Lung (tissue), 11 donors: ENCODE measurements at regions not wholly inside any gene's neighbourhood (a gene's known extent, or its start where the extent isn't known, plus 50 kb on each side); places are given as distances from the start of the nearest gene placed in this dataset.

ENCODE experiments used
- ATAC-seq: fragments of 200-7000 bp; cut with Tn5 transposase; one replicate; pipeline ENCODE4 v1.9.1; 2020; ENCODE audit warnings: moderate number of reproducible peaks; ENCODE audit not compliant: insufficient read depth, low FRiP score
- DNase-seq, 3 donors: peaks; one replicate each; pipeline ENCODE4 v3.0.0-alpha.2; 2013 to 2017
- H3K27ac ChIP-seq, 2 donors: one replicate each; pipeline ENCODE4 v1.5.1; 2013; ENCODE audit warnings: mild to moderate bottlenecking in 2 of 2, moderate library complexity in 2 of 2, control low read depth in 1 of 2, inconsistent platforms in 1 of 2, low read depth in 1 of 2, low read length in 1 of 2
- H3K27me3 ChIP-seq, 3 donors: one replicate each; pipeline ENCODE4 v1.5.1; 2013; ENCODE audit warnings: low read length in 2 of 3; ENCODE audit not compliant: control insufficient read depth in 3 of 3, insufficient read depth in 3 of 3
- H3K36me3 ChIP-seq, 4 donors: one replicate each; pipeline ENCODE4 v1.5.1; 2013; ENCODE audit warnings: low read length in 4 of 4, mild to moderate bottlenecking in 1 of 4, moderate library complexity in 1 of 4; ENCODE audit not compliant: control insufficient read depth in 4 of 4, insufficient read depth in 4 of 4
- H3K4me1 ChIP-seq, 5 donors: one replicate each; pipeline ENCODE4 v1.5.1; 2013; ENCODE audit warnings: low read length in 5 of 5, mild to moderate bottlenecking in 2 of 5, moderate library complexity in 1 of 5; ENCODE audit not compliant: control insufficient read depth in 5 of 5, insufficient read depth in 5 of 5
- H3K4me3 ChIP-seq: one replicate; pipeline ENCODE4 v1.5.1; 2013; ENCODE audit warnings: mild to moderate bottlenecking, control low read depth, moderate library complexity
- H3K9ac ChIP-seq, 2 donors: one replicate each; pipeline ENCODE4 v1.5.1; 2013; ENCODE audit warnings: low read length in 2 of 2, control low read depth in 1 of 2; ENCODE audit not compliant: insufficient read depth in 1 of 2
- H3K9me3 ChIP-seq, 4 donors: one replicate each; pipeline ENCODE4 v1.5.1; 2013; ENCODE audit warnings: low read length in 3 of 4, mild to moderate bottlenecking in 1 of 4, moderate library complexity in 1 of 4; ENCODE audit not compliant: control insufficient read depth in 4 of 4, insufficient read depth in 3 of 4
- WGBS, 2 donors: extraction: QIAGEN DNeasy Blood & Tissue Kit; methylation state at CpG; one replicate each; pipeline ENCODE4 v1.1.7; 2013; 5-methylcytosine and 5-hydroxymethylcytosine counted together
- TF ChIP-seq, protein P1 (sequence below): IDR thresholded peaks from 2 replicates; pipeline ENCODE4 v1.5.1; 2012; ENCODE audit warnings: mild to moderate bottlenecking; ENCODE audit errors: control extremely low read depth, extremely low read depth
- donor health status: control.
- donor health status: control.
- donor health status: Bipolar disorder and iron deficiency.
- donor health status: healthy.
- donor health status: DM: yes; HTN: yes; CAD: no.

DNA sequence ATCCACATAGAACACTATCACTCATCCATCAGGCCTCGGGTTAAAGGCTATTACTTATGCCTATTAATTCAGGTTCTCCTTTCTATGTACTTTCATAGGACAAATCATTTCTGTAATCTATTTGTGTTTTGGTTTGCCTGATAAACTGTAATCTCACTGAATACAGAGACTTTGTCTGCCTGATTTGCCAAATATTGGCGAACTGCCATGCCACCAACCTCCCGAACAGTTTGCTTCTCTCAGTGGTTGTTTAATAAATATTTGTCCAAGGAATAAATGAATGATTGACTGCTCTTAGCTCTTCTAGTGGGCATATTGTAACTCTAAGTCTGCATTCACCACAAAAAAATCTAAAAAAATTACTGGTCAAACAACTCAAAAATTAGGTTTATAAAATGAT lies 170.1 kb upstream of the ZFP64 start:
- no peaks in the 10 kb centered on the region for H3K27me3 ChIP-seq
- H3K4me3 ChIP-seq: no peak overlapping the region
- DNase-seq: no peak
- TF ChIP-seq, protein P1, sequence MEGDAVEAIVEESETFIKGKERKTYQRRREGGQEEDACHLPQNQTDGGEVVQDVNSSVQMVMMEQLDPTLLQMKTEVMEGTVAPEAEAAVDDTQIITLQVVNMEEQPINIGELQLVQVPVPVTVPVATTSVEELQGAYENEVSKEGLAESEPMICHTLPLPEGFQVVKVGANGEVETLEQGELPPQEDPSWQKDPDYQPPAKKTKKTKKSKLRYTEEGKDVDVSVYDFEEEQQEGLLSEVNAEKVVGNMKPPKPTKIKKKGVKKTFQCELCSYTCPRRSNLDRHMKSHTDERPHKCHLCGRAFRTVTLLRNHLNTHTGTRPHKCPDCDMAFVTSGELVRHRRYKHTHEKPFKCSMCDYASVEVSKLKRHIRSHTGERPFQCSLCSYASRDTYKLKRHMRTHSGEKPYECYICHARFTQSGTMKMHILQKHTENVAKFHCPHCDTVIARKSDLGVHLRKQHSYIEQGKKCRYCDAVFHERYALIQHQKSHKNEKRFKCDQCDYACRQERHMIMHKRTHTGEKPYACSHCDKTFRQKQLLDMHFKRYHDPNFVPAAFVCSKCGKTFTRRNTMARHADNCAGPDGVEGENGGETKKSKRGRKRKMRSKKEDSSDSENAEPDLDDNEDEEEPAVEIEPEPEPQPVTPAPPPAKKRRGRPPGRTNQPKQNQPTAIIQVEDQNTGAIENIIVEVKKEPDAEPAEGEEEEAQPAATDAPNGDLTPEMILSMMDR: no peak
- no peaks in the 10 kb centered on the region for H3K36me3 ChIP-seq
- H3K9me3 ChIP-seq: peaks cover 0 to 4% (median 0%) of the 10 kb centered on the region in 4 donors
- H3K4me1 ChIP-seq: no peaks in the 10 kb centered on the region
- H3K27ac ChIP-seq: no peak overlapping the region
- no peak overlapping the region for H3K9ac ChIP-seq
- 75 to 84% methylated on average over 3 of the region's 3 CpGs for WGBS, 2 donors
- no peak for ATAC-seq

DNA sequence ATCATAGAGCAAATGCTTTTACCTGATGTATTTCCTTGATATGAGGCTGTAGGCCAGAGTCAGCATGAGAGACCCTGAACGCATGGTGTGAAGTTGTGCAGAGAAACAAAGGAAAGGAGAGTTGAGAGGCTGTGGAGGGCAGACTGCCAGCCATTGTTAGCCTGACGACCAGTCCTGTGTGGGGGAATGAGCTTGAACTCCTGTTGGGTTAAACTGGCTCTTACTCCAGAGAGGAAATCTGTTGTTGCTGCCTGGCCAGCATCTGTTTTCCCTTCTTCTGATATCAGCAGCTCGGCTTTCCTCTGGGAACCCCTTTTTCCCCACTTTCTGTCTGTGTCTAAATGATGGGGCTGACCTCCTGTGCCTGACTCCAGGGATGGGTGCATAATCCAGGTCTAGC lies 158.2 kb upstream of the ZFP64 start:
- Histone ChIP-seq H3K4me3 (no peak overlapping the region), H3K27me3 (no peaks in the 10 kb centered on the region), H3K36me3 (no peaks in the 10 kb centered on the region), H3K27ac (no peak overlapping the region), H3K9me3 (peaks cover 0 to 2% (median 0%) of the 10 kb centered on the region in 4 donors), H3K9ac (no peak overlapping the region), H3K4me1 (peaks cover 0 to 4% (median 0%) of the 10 kb centered on the region in 5 donors)
- DNase-seq (no peak), ATAC-seq (no peak)
- WGBS, 2 donors: 49 to 70% methylated on average over 3 of the region's 3 CpGs
- TF ChIP-seq, protein P1: no peak

DNA sequence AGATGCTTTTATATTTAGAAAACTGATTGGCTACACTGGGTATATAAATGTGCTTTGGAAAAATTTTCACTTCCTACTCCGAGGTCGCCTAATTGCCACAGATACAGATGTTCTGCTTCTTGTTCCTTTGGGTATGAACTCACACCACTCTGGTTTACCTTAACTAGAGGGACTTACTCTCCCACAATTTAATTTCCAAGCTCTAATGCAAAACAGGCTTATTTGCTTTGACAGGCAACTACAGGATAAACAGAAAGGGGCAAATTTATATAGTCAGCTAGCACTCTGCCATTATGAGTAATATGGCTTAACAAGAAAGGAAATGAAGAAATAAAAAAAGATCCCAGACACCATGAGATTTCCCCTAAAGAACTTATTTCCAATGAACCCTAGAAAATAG lies 156.9 kb upstream of the ZFP64 start:
- DNase-seq (no peak), ATAC-seq (no peak)
- no peak overlapping the region for H3K9ac ChIP-seq
- H3K27me3 ChIP-seq: no peaks in the 10 kb centered on the region
- TF ChIP-seq, protein P1: no peak
- WGBS, 2 donors: 79 to 81% methylated on average over 2 of the region's 2 CpGs
- H3K4me3 ChIP-seq: no peak overlapping the region
- peaks cover 0 to 4% (median 0%) of the 10 kb centered on the region in 5 donors for H3K4me1 ChIP-seq
- H3K36me3 ChIP-seq: no peaks in the 10 kb centered on the region
- no peak overlapping the region for H3K27ac ChIP-seq
- peaks cover 0 to 2% (median 0%) of the 10 kb centered on the region in 4 donors for H3K9me3 ChIP-seq

DNA sequence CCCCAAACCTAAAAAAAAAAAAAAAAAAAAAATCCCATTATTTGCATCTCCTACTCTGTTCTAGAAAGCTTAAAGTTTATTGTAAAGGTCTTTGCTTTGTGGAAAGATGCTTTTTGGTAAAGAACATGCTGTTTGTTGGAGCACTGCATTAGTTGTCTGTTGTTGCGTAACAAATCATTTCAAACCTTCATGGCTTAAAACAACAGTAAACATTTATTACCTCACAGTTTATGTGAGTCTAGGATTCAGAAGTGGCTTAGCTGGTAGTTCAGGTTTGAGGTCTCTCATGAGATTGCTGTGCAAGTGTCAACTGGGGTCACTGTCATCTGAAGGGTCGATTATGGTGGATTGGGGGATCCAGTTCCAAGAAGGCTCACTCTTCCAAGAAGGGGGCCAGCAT lies 155.2 kb upstream of the ZFP64 start:
- WGBS, 2 donors: 87 to 91% methylated on average over 2 of the region's 2 CpGs
- no peak for DNase-seq
- peaks cover 0 to 2% (median 0%) of the 10 kb centered on the region in 4 donors for H3K9me3 ChIP-seq
- TF ChIP-seq, protein P1: no peak
- no peaks in the 10 kb centered on the region for H3K36me3 ChIP-seq
- peaks cover 0 to 4% (median 0%) of the 10 kb centered on the region in 5 donors for H3K4me1 ChIP-seq
- H3K9ac ChIP-seq: no peak overlapping the region
- no peaks in the 10 kb centered on the region for H3K27me3 ChIP-seq
- no peak overlapping the region for H3K4me3 ChIP-seq
- H3K27ac ChIP-seq: no peak overlapping the region
- ATAC-seq: no peak
